Activated CD4-positive, alpha-beta T cell treated with anti-CD3 and anti-CD28 coated beads for 36 hours (primary cell): ENCODE measurements at regions not wholly inside any gene's neighbourhood (a gene's known extent, or its start where the extent isn't known, plus 50 kb on each side); places are given as distances from the start of the nearest gene placed in this dataset.
A peak's percentile ranks its signal among the peaks of the same experiment; 100 is the strongest.

ENCODE experiments used
- ATAC-seq: fragments of 200-7000 bp; cut with Tn5 transposase; one replicate; pipeline ENCODE4 v1.10.0; 2021; ENCODE audit warnings: mild to moderate bottlenecking, moderate library complexity
- CTCF ChIA-PET: fragments of 350-600 bp; sonication (Branson Sonifier 250); formaldehyde crosslinking; loops from one replicate; lab custom pipeline; 2021; ENCODE audit warnings: antibody characterized with exemption; lab: Charles Lee
- POLR2A ChIA-PET: fragments of 350-600 bp; sonication (Branson Sonifier 250); formaldehyde crosslinking; loops from one replicate; lab custom pipeline; 2021; ENCODE audit warnings: antibody characterized with exemption, inconsistent platforms; lab: Charles Lee
- DNase-seq: peaks from one replicate; pipeline ENCODE4 v3.0.0-alpha.2; 2020
- H3K27ac Mint-ChIP-seq: one replicate; pipeline ENCODE4 v1.8.0; 2021; ENCODE audit warnings: mixed read lengths
- H3K27me3 Mint-ChIP-seq: one replicate; pipeline ENCODE4 v1.8.0; 2021; ENCODE audit warnings: mixed read lengths
- H3K36me3 Mint-ChIP-seq: one replicate; pipeline ENCODE4 v1.8.0; 2021; ENCODE audit warnings: low read depth, mixed read lengths
- H3K4me1 Mint-ChIP-seq: one replicate; pipeline ENCODE4 v1.8.0; 2021; ENCODE audit warnings: mixed read lengths
- H3K4me3 Mint-ChIP-seq: one replicate; pipeline ENCODE4 v1.8.0; 2021; ENCODE audit warnings: mild to moderate bottlenecking, moderate library complexity, mixed read lengths
- H3K9me3 Mint-ChIP-seq: one replicate; pipeline ENCODE4 v1.8.0; 2021; ENCODE audit warnings: low read depth, mixed read lengths
- intact Hi-C, 2 experiments: fragments of 100-400 bp; cut with DNase I in 1 of 2; cut with micrococcal nuclease in 1 of 2; formaldehyde crosslinking; loops; one replicate each; pipeline versions ENCODE4 v1.14.2 to v1.15.1; 2022 to 2024; cut with DNase I, micrococcal nuclease

GRCh38 chr3:25021816-25022215, 406.2 kb upstream of the RARB start:
- POLR2A ChIA-PET = no interaction called here
- H3K36me3 Mint-ChIP-seq = no peaks in the 10 kb centered on the region
- no peak for DNase-seq
- peaks cover under 1% of the 10 kb centered on the region for H3K9me3 Mint-ChIP-seq
- H3K4me1 Mint-ChIP-seq = no peaks in the 10 kb centered on the region
- intact Hi-C loops = no loop called here
- ATAC-seq = no peak
- H3K27ac Mint-ChIP-seq = no peak overlapping the region
- CTCF ChIA-PET = no interaction called here
- H3K27me3 Mint-ChIP-seq = no peaks in the 10 kb centered on the region
- H3K4me3 Mint-ChIP-seq = no peak overlapping the region

- no peaks in the 10 kb centered on the region for H3K36me3 Mint-ChIP-seq
- H3K4me1 Mint-ChIP-seq = no peaks in the 10 kb centered on the region
- H3K4me3 Mint-ChIP-seq = no peak overlapping the region
- ATAC-seq (no peak), DNase-seq (no peak)
- no peaks in the 10 kb centered on the region for H3K27me3 Mint-ChIP-seq
- ChIA-PET CTCF (interaction anchor here (1.6 kb wide), 1 partner anchor 10 kb away, joined by 6 read pairs; no protein-coding TSS in a partner anchor), POLR2A (interaction anchor here (0.6 kb wide), 1 partner anchor 11 kb away, joined by 4 read pairs; no protein-coding TSS in a partner anchor)
- no peaks in the 10 kb centered on the region for H3K9me3 Mint-ChIP-seq
- intact Hi-C loops = no loop called here
- no peak overlapping the region for H3K27ac Mint-ChIP-seq
Observed at GRCh38 chr3:25023876-25024275, 404.2 kb upstream of the RARB start.

GRCh38 chr3:25025236-25025635, 402.8 kb upstream of the RARB start:
- Mint-ChIP-seq H3K27ac (no peak overlapping the region), H3K4me1 (no peaks in the 10 kb centered on the region), H3K36me3 (no peaks in the 10 kb centered on the region), H3K27me3 (no peaks in the 10 kb centered on the region), H3K9me3 (no peaks in the 10 kb centered on the region), H3K4me3 (no peak overlapping the region)
- CTCF ChIA-PET = no interaction called here
- no peak for DNase-seq
- ATAC-seq = no peak
- intact Hi-C loops = no loop called here
- POLR2A ChIA-PET = no interaction called here

- ATAC-seq (no peak), DNase-seq (no peak)
- CTCF ChIA-PET = no interaction called here
- H3K9me3 Mint-ChIP-seq = no peaks in the 10 kb centered on the region
- H3K4me1 Mint-ChIP-seq = no peaks in the 10 kb centered on the region
- H3K36me3 Mint-ChIP-seq = no peaks in the 10 kb centered on the region
- H3K27me3 Mint-ChIP-seq = no peaks in the 10 kb centered on the region
- H3K27ac Mint-ChIP-seq = no peak overlapping the region
- no peak overlapping the region for H3K4me3 Mint-ChIP-seq
- POLR2A ChIA-PET = no interaction called here
- intact Hi-C loops = no loop called here
Observed at GRCh38 chr3:25027650-25028049, 400.4 kb upstream of the RARB start.

GRCh38 chr3:25029820-25030219, 398.2 kb upstream of the RARB start:
- ChIA-PET POLR2A (no interaction called here), CTCF (no interaction called here)
- H3K4me3 Mint-ChIP-seq = no peak overlapping the region
- DNase-seq (no peak), ATAC-seq (no peak)
- H3K36me3 Mint-ChIP-seq = no peaks in the 10 kb centered on the region
- H3K9me3 Mint-ChIP-seq = no peaks in the 10 kb centered on the region
- H3K27me3 Mint-ChIP-seq = no peaks in the 10 kb centered on the region
- no peaks in the 10 kb centered on the region for H3K4me1 Mint-ChIP-seq
- intact Hi-C loops = loop anchor here (5.0 to 10.0 kb wide), 2 partner anchors 258 to 1035 kb away; no protein-coding TSS in a partner anchor
- no peak overlapping the region for H3K27ac Mint-ChIP-seq

- Mint-ChIP-seq H3K27ac (no peak overlapping the region), H3K27me3 (no peaks in the 10 kb centered on the region), H3K36me3 (no peaks in the 10 kb centered on the region), H3K4me3 (no peak overlapping the region), H3K9me3 (peaks cover 2% of the 10 kb centered on the region), H3K4me1 (no peaks in the 10 kb centered on the region)
- ChIA-PET CTCF (interaction anchor here (2.4 kb wide), 1 partner anchor 10 kb away, joined by 10 read pairs; no protein-coding TSS in a partner anchor), POLR2A (no interaction called here)
- intact Hi-C loops = loop anchor here (5.0 to 10.0 kb wide), 2 partner anchors 260 to 1038 kb away; no protein-coding TSS in a partner anchor
- DNase-seq (no peak), ATAC-seq (no peak)
Observed at GRCh38 chr3:25032344-25032743, 395.7 kb upstream of the RARB start.

GRCh38 chr3:25033407-25034029, 394.5 kb upstream of the RARB start:
- no peak overlapping the region for H3K4me3 Mint-ChIP-seq
- intact Hi-C loops = loop anchor here (1.0 to 10.0 kb wide), 3 partner anchors 259 to 1039 kb away; no protein-coding TSS in a partner anchor
- CTCF ChIA-PET = interaction anchor here (0.6 to 2.4 kb wide), 6 partner anchors 9 to 844 kb away, joined by 3 to 10 read pairs (median 3); no protein-coding TSS in a partner anchor
- H3K27me3 Mint-ChIP-seq = no peaks in the 10 kb centered on the region
- no peak overlapping the region for H3K27ac Mint-ChIP-seq
- H3K9me3 Mint-ChIP-seq = peaks cover 2% of the 10 kb centered on the region
- no peaks in the 10 kb centered on the region for H3K36me3 Mint-ChIP-seq
- peak; percentile 39 for ATAC-seq
- DNase-seq = peak; percentile 39
- no peaks in the 10 kb centered on the region for H3K4me1 Mint-ChIP-seq
- POLR2A ChIA-PET = no interaction called here

GRCh38 chr3:25035526-25035925, 392.5 kb upstream of the RARB start:
- ChIA-PET CTCF (interaction anchor here (1.2 kb wide), 1 partner anchor 11 kb away, joined by 5 read pairs; no protein-coding TSS in a partner anchor), POLR2A (no interaction called here)
- no peak overlapping the region for H3K4me3 Mint-ChIP-seq
- no peak for DNase-seq
- H3K27ac Mint-ChIP-seq = no peak overlapping the region
- intact Hi-C loops = loop anchor here in 1 of 2 experiments (10.0 kb wide), 1 partner anchor 1041 kb away; no protein-coding TSS in a partner anchor
- no peaks in the 10 kb centered on the region for H3K36me3 Mint-ChIP-seq
- no peak for ATAC-seq
- H3K4me1 Mint-ChIP-seq = no peaks in the 10 kb centered on the region
- peaks cover 4% of the 10 kb centered on the region for H3K9me3 Mint-ChIP-seq
- H3K27me3 Mint-ChIP-seq = no peaks in the 10 kb centered on the region

- Mint-ChIP-seq H3K4me3 (no peak overlapping the region), H3K9me3 (peaks cover 4% of the 10 kb centered on the region), H3K36me3 (no peaks in the 10 kb centered on the region), H3K27ac (no peak overlapping the region), H3K27me3 (no peaks in the 10 kb centered on the region), H3K4me1 (no peaks in the 10 kb centered on the region)
- CTCF ChIA-PET = interaction anchor here (1.2 kb wide), 1 partner anchor 149 kb away, joined by 3 read pairs; no protein-coding TSS in a partner anchor
- intact Hi-C loops = loop anchor here in 1 of 2 experiments (10.0 kb wide), 1 partner anchor 1042 kb away; no protein-coding TSS in a partner anchor
- ATAC-seq (no peak), DNase-seq (no peak)
- POLR2A ChIA-PET = no interaction called here
Observed at GRCh38 chr3:25036633-25037032, 391.4 kb upstream of the RARB start.

GRCh38 chr3:25037049-25037547, 391.0 kb upstream of the RARB start:
- no peaks in the 10 kb centered on the region for H3K36me3 Mint-ChIP-seq
- intact Hi-C loops = loop anchor here in 1 of 2 experiments (10.0 kb wide), 1 partner anchor 1042 kb away; no protein-coding TSS in a partner anchor
- H3K27me3 Mint-ChIP-seq = no peaks in the 10 kb centered on the region
- ChIA-PET CTCF (interaction anchor here (1.2 kb wide), 1 partner anchor 150 kb away, joined by 3 read pairs; no protein-coding TSS in a partner anchor), POLR2A (no interaction called here)
- no peaks in the 10 kb centered on the region for H3K4me1 Mint-ChIP-seq
- no peak overlapping the region for H3K4me3 Mint-ChIP-seq
- DNase-seq (no peak), ATAC-seq (no peak)
- peaks cover 4% of the 10 kb centered on the region for H3K9me3 Mint-ChIP-seq
- no peak overlapping the region for H3K27ac Mint-ChIP-seq

GRCh38 chr3:25038271-25038670, 389.8 kb upstream of the RARB start:
- Mint-ChIP-seq H3K27me3 (no peaks in the 10 kb centered on the region), H3K4me3 (no peak overlapping the region), H3K4me1 (no peaks in the 10 kb centered on the region), H3K36me3 (no peaks in the 10 kb centered on the region), H3K9me3 (peaks cover 4% of the 10 kb centered on the region), H3K27ac (no peak overlapping the region)
- DNase-seq (no peak), ATAC-seq (no peak)
- intact Hi-C loops = loop anchor here in 1 of 2 experiments (10.0 kb wide), 1 partner anchor 1043 kb away; no protein-coding TSS in a partner anchor
- POLR2A ChIA-PET = no interaction called here
- CTCF ChIA-PET = no interaction called here
